Neural cell (in vitro differentiated cells): ENCODE measurements at regions not wholly inside any gene's neighbourhood (a gene's known extent, or its start where the extent isn't known, plus 50 kb on each side); places are given as distances from the start of the nearest gene placed in this dataset.

Experiments
- H2AFZ ChIP-seq: fragments of 200-600, 300-800 bp; sonication (generic), shearing (Covaris generic); 2 replicates; pipeline ENCODE4 v1.6.0; 2014; ENCODE audit warnings: low read depth, mild to moderate bottlenecking, antibody characterized with exemption, low read length, moderate library complexity
- H3F3A ChIP-seq: fragments of 200-600 bp; shearing (Covaris generic); 2 replicates; pipeline ENCODE4 v1.6.1; 2016; ENCODE audit warnings: mild to moderate bottlenecking, moderate library complexity, mixed read lengths, antibody characterized with exemption, low read length; ENCODE audit not compliant: insufficient read depth, poor library complexity, severe bottlenecking
- H3K27ac ChIP-seq: fragments of 200-600, 300-800 bp; sonication (generic), shearing (Covaris generic); 2 replicates; pipeline ENCODE4 v1.5.1; 2014; ENCODE audit warnings: mild to moderate bottlenecking, low read length, moderate library complexity
- H3K27me3 ChIP-seq: fragments of 300-800, 200-600 bp; sonication (generic), shearing (Covaris generic); 2 replicates; pipeline ENCODE4 v1.6.0; 2014; ENCODE audit warnings: mild to moderate bottlenecking, low read depth, low read length, moderate library complexity; ENCODE audit not compliant: insufficient read depth
- H3K36me3 ChIP-seq: fragments of 300-800, 200-600 bp; sonication (generic), shearing (Covaris generic); 2 replicates; pipeline ENCODE4 v1.5.1; 2014; ENCODE audit warnings: mild to moderate bottlenecking, antibody characterized with exemption, low read length, moderate library complexity; ENCODE audit not compliant: insufficient read depth
- H3K4me2 ChIP-seq: fragments of 300-800, 200-600 bp; sonication (generic), shearing (Covaris generic); 2 replicates; pipeline ENCODE4 v1.6.0; 2014; ENCODE audit warnings: mild to moderate bottlenecking, low read length
- H3K4me3 ChIP-seq: fragments of 300-800, 200-600 bp; sonication (generic), shearing (Covaris generic); 2 replicates; pipeline ENCODE4 v1.5.1; 2014; ENCODE audit warnings: mild to moderate bottlenecking, low read length, moderate library complexity
- H3K79me2 ChIP-seq: fragments of 200-600 bp; shearing (Covaris generic); replicated peaks from 2 replicates; pipeline ENCODE4 v1.6.0; 2014; ENCODE audit warnings: mild to moderate bottlenecking, low read length, moderate library complexity; ENCODE audit not compliant: insufficient read depth
- H3K9ac ChIP-seq: fragments of 300-800, 200-600 bp; sonication (generic), shearing (Covaris generic); 2 replicates; pipeline ENCODE4 v1.6.1; 2016; ENCODE audit warnings: mild to moderate bottlenecking, low read length, mixed read lengths
- H3K9me2 ChIP-seq: fragments of 200-600 bp; shearing (Covaris generic); 2 replicates; pipeline ENCODE4 v1.6.1; 2016; ENCODE audit warnings: mild to moderate bottlenecking, low read length, mixed read lengths; ENCODE audit not compliant: insufficient read depth
- H3K9me3 ChIP-seq: fragments of 200-600, 300-800 bp; sonication (generic), shearing (Covaris generic); 2 replicates; pipeline ENCODE4 v1.6.1; 2016; ENCODE audit warnings: mild to moderate bottlenecking, mixed run types, low read length, moderate library complexity, mixed read lengths
- H4K20me1 ChIP-seq: fragments of 200-600 bp; shearing (Covaris generic); 2 replicates; pipeline ENCODE4 v1.6.1; 2016; ENCODE audit warnings: mild to moderate bottlenecking, mixed run types; ENCODE audit not compliant: insufficient read depth
- CTCF ChIP-seq: fragments of 450-650 bp; IDR thresholded peaks from 2 replicates; pipeline ENCODE4 v1.5.1; 2014; ENCODE audit warnings: antibody characterized with exemption, mild to moderate bottlenecking, moderate library complexity; ENCODE audit not compliant: poor library complexity, severe bottlenecking
- EP300 ChIP-seq: fragments of 450-650 bp; conservative IDR thresholded peaks from 2 replicates; pipeline ENCODE4 v1.6.1; 2014; ENCODE audit warnings: antibody characterized with exemption, mild to moderate bottlenecking, moderate library complexity; ENCODE audit not compliant: poor library complexity, severe bottlenecking
- EZH2 ChIP-seq: fragments of 200-600, 300-800 bp; shearing (Covaris generic), sonication (generic); IDR thresholded peaks from 2 replicates; pipeline ENCODE4 v1.6.1; 2014; ENCODE audit warnings: antibody characterized with exemption, low read length, borderline replicate concordance, mild to moderate bottlenecking; ENCODE audit not compliant: insufficient read depth, poor library complexity, severe bottlenecking
- MXI1 ChIP-seq: fragments of 450-650 bp; conservative IDR thresholded peaks from 2 replicates; pipeline ENCODE4 v1.6.1; 2014; ENCODE audit warnings: antibody characterized with exemption, mild to moderate bottlenecking; ENCODE audit not compliant: poor library complexity, severe bottlenecking
- POLR2AphosphoS5 ChIP-seq: IDR thresholded peaks from 2 replicates; pipeline ENCODE4 v1.6.1; 2012
- RAD21 ChIP-seq: fragments of 450-650 bp; conservative IDR thresholded peaks from 2 replicates; pipeline ENCODE4 v1.6.1; 2014; ENCODE audit warnings: antibody characterized with exemption, mild to moderate bottlenecking, moderate library complexity
- REST ChIP-seq: IDR thresholded peaks from 2 replicates; pipeline ENCODE4 v1.6.1; 2012; ENCODE audit warnings: borderline replicate concordance
- SMC3 ChIP-seq: fragments of 450-650 bp; conservative IDR thresholded peaks from 2 replicates; pipeline ENCODE4 v1.6.1; 2014; ENCODE audit warnings: antibody characterized with exemption, mild to moderate bottlenecking, moderate library complexity; ENCODE audit not compliant: poor library complexity
- TAF1 ChIP-seq: IDR thresholded peaks from 2 replicates; pipeline ENCODE4 v1.6.1; 2012; ENCODE audit warnings: low read depth

- H3K4me2 ChIP-seq, result no peak overlapping the region
- no peak overlapping the region for H3K4me3 ChIP-seq
- TF ChIP-seq EP300, result no peak
- TF ChIP-seq SMC3, result no peak
- no peak for TF ChIP-seq TAF1
- TF ChIP-seq RAD21, result no peak
- TF ChIP-seq POLR2AphosphoS5, result no peak
- no peak for TF ChIP-seq MXI1
- no peak for TF ChIP-seq CTCF
- no peak for TF ChIP-seq REST
- no peaks in the 10 kb centered on the region for H3K9me3 ChIP-seq
- no peak overlapping the region for H3K27ac ChIP-seq
- H3K79me2 ChIP-seq, result no peaks in the 10 kb centered on the region
- no peaks in the 10 kb centered on the region for H3K9me2 ChIP-seq
- H4K20me1 ChIP-seq, result no peaks in the 10 kb centered on the region
- H3K9ac ChIP-seq, result no peak overlapping the region
- no peaks in the 10 kb centered on the region for H3K36me3 ChIP-seq
- no peaks in the 10 kb centered on the region for H3K27me3 ChIP-seq
- no peaks in the 10 kb centered on the region for H3F3A ChIP-seq
- H2AFZ ChIP-seq, result no peak overlapping the region
These were observed 240.0 kb upstream of the SLC24A2 start for GRCh38 chr9:20028849-20029231.

- no peak overlapping the region for H3K27ac ChIP-seq
- no peaks in the 10 kb centered on the region for H3K36me3 ChIP-seq
- H3K4me2 ChIP-seq, result no peak overlapping the region
- no peaks in the 10 kb centered on the region for H3K27me3 ChIP-seq
- H3K9me2 ChIP-seq, result no peaks in the 10 kb centered on the region
- no peak overlapping the region for H3K9ac ChIP-seq
- no peaks in the 10 kb centered on the region for H3K9me3 ChIP-seq
- no peak overlapping the region for H2AFZ ChIP-seq
- H3K4me3 ChIP-seq, result no peak overlapping the region
- no peak for TF ChIP-seq EZH2
- TF ChIP-seq EP300, result no peak
- no peak for TF ChIP-seq SMC3
- no peak for TF ChIP-seq CTCF
- no peak for TF ChIP-seq POLR2AphosphoS5
- no peak for TF ChIP-seq REST
- no peak for TF ChIP-seq MXI1
- no peak for TF ChIP-seq TAF1
- no peak for TF ChIP-seq RAD21
- no peaks in the 10 kb centered on the region for H3F3A ChIP-seq
- no peaks in the 10 kb centered on the region for H3K79me2 ChIP-seq
- H4K20me1 ChIP-seq, result no peaks in the 10 kb centered on the region
These were observed 239.5 kb upstream of the SLC24A2 start for GRCh38 chr9:20028192-20028848.
